ENCODE measurements at regions not wholly inside any gene's neighbourhood (a gene's known extent, or its start where the extent isn't known, plus 50 kb on each side); places are given as distances from the start of the nearest gene placed in this dataset.
A peak's percentile ranks its signal among the peaks of the same experiment; 100 is the strongest.
"Not testable (repeated sequence)": the region's sequence is repeated elsewhere in the genome, so short reads cannot be mapped to it uniquely, and the experiment has no call there.

- intact Hi-C loops (cut with micrococcal nuclease) = loop anchor here (10.0 kb wide), 1 partner anchor 384 kb away; no protein-coding TSS in a partner anchor
- peak; percentile 36 for TF ChIP-seq CTCF (IDR thresholded peaks at IDR 0.05; ENCODE audit: borderline replicate concordance)
- Histone ChIP-seq H3K9me3 (replicated peaks) (no peaks in the 10 kb centered on the region), H3K4me1 (no peaks in the 10 kb centered on the region), H3K27ac (replicated peaks) (no peak overlapping the region), H3K4me3 (no peak overlapping the region), H3K27me3 (ENCODE audit: low read depth) (no peaks in the 10 kb centered on the region), H3K36me3 (no peaks in the 10 kb centered on the region)
- DNase-seq = no peak
Measured at GRCh38 chr12:59431266-59431665, 164.6 kb upstream of the SLC16A7 start.

GRCh38 chr12:59429766-59430165 is 166.1 kb upstream of the SLC16A7 start:
- no peak for TF ChIP-seq CTCF (IDR thresholded peaks at IDR 0.05; ENCODE audit: borderline replicate concordance)
- no peaks in the 10 kb centered on the region for H3K4me1 ChIP-seq
- no peak for DNase-seq
- no peak overlapping the region for H3K27ac ChIP-seq (replicated peaks)
- H3K36me3 ChIP-seq = no peaks in the 10 kb centered on the region
- no peak overlapping the region for H3K4me3 ChIP-seq
- H3K9me3 ChIP-seq (replicated peaks) = no peaks in the 10 kb centered on the region
- H3K27me3 ChIP-seq (ENCODE audit: low read depth) = no peaks in the 10 kb centered on the region
- intact Hi-C loops (cut with micrococcal nuclease) = loop anchor here (10.0 kb wide), 1 partner anchor 385 kb away; no protein-coding TSS in a partner anchor

GRCh38 chr12:59425798-59426197 is 170.0 kb upstream of the SLC16A7 start:
- DNase-seq = no peak
- no peaks in the 10 kb centered on the region for H3K9me3 ChIP-seq (replicated peaks)

GRCh38 chr12:59424666-59425065 is 171.2 kb upstream of the SLC16A7 start:
- H3K27me3 ChIP-seq (ENCODE audit: low read depth); H3K27ac ChIP-seq (replicated peaks); H3K4me1 ChIP-seq; intact Hi-C loops (cut with micrococcal nuclease); H3K36me3 ChIP-seq; DNase-seq; H3K9me3 ChIP-seq (replicated peaks); H3K4me3 ChIP-seq: not testable (repeated sequence)

More at GRCh38 chr12:59425798-59426197, 170.0 kb upstream of the SLC16A7 start:
- H3K36me3 ChIP-seq = no peaks in the 10 kb centered on the region
- H3K27me3 ChIP-seq (ENCODE audit: low read depth) = no peaks in the 10 kb centered on the region
- TF ChIP-seq CTCF (IDR thresholded peaks at IDR 0.05; ENCODE audit: borderline replicate concordance) = no peak
- peaks cover 6% of the 10 kb centered on the region for H3K4me1 ChIP-seq
- intact Hi-C loops (cut with micrococcal nuclease) = no loop called here
- no peak overlapping the region for H3K4me3 ChIP-seq
- H3K27ac ChIP-seq (replicated peaks) = no peak overlapping the region

- DNase-seq = no peak
- intact Hi-C loops (cut with micrococcal nuclease) = no loop called here
- Histone ChIP-seq H3K27ac (replicated peaks) (no peak overlapping the region), H3K4me3 (no peak overlapping the region), H3K9me3 (replicated peaks) (no peaks in the 10 kb centered on the region), H3K4me1 (no peaks in the 10 kb centered on the region), H3K27me3 (ENCODE audit: low read depth) (no peaks in the 10 kb centered on the region), H3K36me3 (no peaks in the 10 kb centered on the region)
- no peak for TF ChIP-seq CTCF (IDR thresholded peaks at IDR 0.05; ENCODE audit: borderline replicate concordance)
Measured at GRCh38 chr12:59414051-59414450, 181.8 kb upstream of the SLC16A7 start.

- Histone ChIP-seq H3K27ac (replicated peaks) (no peak overlapping the region), H3K27me3 (ENCODE audit: low read depth) (no peaks in the 10 kb centered on the region), H3K4me1 (no peaks in the 10 kb centered on the region), H3K9me3 (replicated peaks) (no peaks in the 10 kb centered on the region), H3K4me3 (no peak overlapping the region), H3K36me3 (no peaks in the 10 kb centered on the region)
- intact Hi-C loops (cut with micrococcal nuclease) = no loop called here
- TF ChIP-seq CTCF (IDR thresholded peaks at IDR 0.05; ENCODE audit: borderline replicate concordance) = no peak
- no peak for DNase-seq
Measured at GRCh38 chr12:59408431-59408830, 187.4 kb upstream of the SLC16A7 start.
